Stimulated activated memory B cell treated with anti-CD40 and anti-IgM and Interleukin-4, amounts not matched to agents 10 μg/mL and 1 μg/mL and 100 μg/mL, for 72 hours (primary cell): ENCODE measurements at regions not wholly inside any gene's neighbourhood (a gene's known extent, or its start where the extent isn't known, plus 50 kb on each side); places are given as distances from the start of the nearest gene placed in this dataset.

ENCODE experiments used
- ATAC-seq: fragments of 150-1000 bp; cut with Tn5 transposase; 2 replicates; pipeline ENCODE4 v1.10.0; 2021
- H3K27ac Mint-ChIP-seq: one replicate; pipeline ENCODE4 v1.8.0; 2022; ENCODE audit warnings: mild to moderate bottlenecking, mixed read lengths
- H3K27me3 Mint-ChIP-seq: one replicate; pipeline ENCODE4 v1.8.0; 2022; ENCODE audit warnings: mixed read lengths
- H3K36me3 Mint-ChIP-seq: one replicate; pipeline ENCODE4 v1.8.0; 2022; ENCODE audit warnings: mixed read lengths
- H3K4me1 Mint-ChIP-seq: one replicate; pipeline ENCODE4 v1.8.0; 2022; ENCODE audit warnings: mixed read lengths
- H3K4me3 Mint-ChIP-seq: one replicate; pipeline ENCODE4 v1.8.0; 2022; ENCODE audit warnings: mild to moderate bottlenecking, moderate library complexity, mixed read lengths
- H3K9me3 Mint-ChIP-seq: one replicate; pipeline ENCODE4 v1.8.0; 2022; ENCODE audit warnings: mixed read lengths

- Mint-ChIP-seq H3K27ac (no peak overlapping the region), H3K4me3 (no peak overlapping the region), H3K27me3 (peaks cover 45% of the 10 kb centered on the region), H3K4me1 (peaks cover 37% of the 10 kb centered on the region), H3K9me3 (peaks cover 13% of the 10 kb centered on the region), H3K36me3 (peaks cover 4% of the 10 kb centered on the region)
- no peak for ATAC-seq
Measured at GRCh38 chr5:6826756-6827155, 113.5 kb downstream of the TENT4A start.

GRCh38 chr5:6827526-6828219 is 114.4 kb downstream of the TENT4A start:
- peak overlapping the region; percentile 65 for H3K27ac Mint-ChIP-seq
- H3K4me3 Mint-ChIP-seq = peak overlapping the region; percentile 77
- peaks cover 45% of the 10 kb centered on the region for H3K27me3 Mint-ChIP-seq
- H3K36me3 Mint-ChIP-seq = peaks cover 4% of the 10 kb centered on the region
- peaks cover 37% of the 10 kb centered on the region for H3K4me1 Mint-ChIP-seq
- ATAC-seq = peak; percentile 60
- peaks cover 8% of the 10 kb centered on the region for H3K9me3 Mint-ChIP-seq

- Mint-ChIP-seq H3K9me3 (peaks cover 4% of the 10 kb centered on the region), H3K4me1 (peaks cover 31% of the 10 kb centered on the region), H3K27ac (peak overlapping the region; percentile 51), H3K27me3 (peaks cover 29% of the 10 kb centered on the region), H3K4me3 (peak overlapping the region; percentile 26), H3K36me3 (no peaks in the 10 kb centered on the region)
- ATAC-seq = peak; percentile 87
Measured at GRCh38 chr5:6829150-6829784, 116.0 kb downstream of the TENT4A start.

- H3K4me3 Mint-ChIP-seq = no peak overlapping the region
- H3K27ac Mint-ChIP-seq = no peak overlapping the region
- no peaks in the 10 kb centered on the region for H3K36me3 Mint-ChIP-seq
- peaks cover 31% of the 10 kb centered on the region for H3K4me1 Mint-ChIP-seq
- no peak for ATAC-seq
- peaks cover 4% of the 10 kb centered on the region for H3K9me3 Mint-ChIP-seq
- H3K27me3 Mint-ChIP-seq = peaks cover 23% of the 10 kb centered on the region
Measured at GRCh38 chr5:6830643-6831239, 117.5 kb downstream of the TENT4A start.

- no peak overlapping the region for H3K4me3 Mint-ChIP-seq
- H3K27me3 Mint-ChIP-seq = peaks cover 12% of the 10 kb centered on the region
- H3K4me1 Mint-ChIP-seq = peaks cover 31% of the 10 kb centered on the region
- no peak overlapping the region for H3K27ac Mint-ChIP-seq
- H3K9me3 Mint-ChIP-seq = peaks cover 4% of the 10 kb centered on the region
- no peak for ATAC-seq
- H3K36me3 Mint-ChIP-seq = no peaks in the 10 kb centered on the region
Measured at GRCh38 chr5:6831678-6832671, 118.7 kb downstream of the TENT4A start.

- H3K4me1 Mint-ChIP-seq = peaks cover 27% of the 10 kb centered on the region
- H3K36me3 Mint-ChIP-seq = no peaks in the 10 kb centered on the region
- no peak for ATAC-seq
- peaks cover 10% of the 10 kb centered on the region for H3K9me3 Mint-ChIP-seq
- peaks cover 12% of the 10 kb centered on the region for H3K27me3 Mint-ChIP-seq
- H3K4me3 Mint-ChIP-seq = no peak overlapping the region
- no peak overlapping the region for H3K27ac Mint-ChIP-seq
Measured at GRCh38 chr5:6832994-6833393, 119.8 kb downstream of the TENT4A start.

GRCh38 chr5:6833406-6833805 is 120.2 kb downstream of the TENT4A start:
- Mint-ChIP-seq H3K4me1 (peaks cover 23% of the 10 kb centered on the region), H3K27ac (no peak overlapping the region), H3K36me3 (no peaks in the 10 kb centered on the region), H3K4me3 (no peak overlapping the region), H3K9me3 (peaks cover 10% of the 10 kb centered on the region), H3K27me3 (peaks cover 14% of the 10 kb centered on the region)
- ATAC-seq = no peak

- Mint-ChIP-seq H3K9me3 (peaks cover 6% of the 10 kb centered on the region), H3K27ac (no peak overlapping the region), H3K36me3 (no peaks in the 10 kb centered on the region), H3K4me3 (no peak overlapping the region), H3K27me3 (peaks cover 21% of the 10 kb centered on the region), H3K4me1 (peaks cover 6% of the 10 kb centered on the region)
- ATAC-seq = no peak
Measured at GRCh38 chr5:6837095-6837494, 123.9 kb downstream of the TENT4A start.

GRCh38 chr5:6837519-6838110 is 124.4 kb downstream of the TENT4A start:
- H3K27me3 Mint-ChIP-seq = peaks cover 21% of the 10 kb centered on the region
- H3K4me1 Mint-ChIP-seq = peaks cover 6% of the 10 kb centered on the region
- ATAC-seq = no peak
- H3K36me3 Mint-ChIP-seq = no peaks in the 10 kb centered on the region
- H3K4me3 Mint-ChIP-seq = no peak overlapping the region
- H3K9me3 Mint-ChIP-seq = peaks cover 6% of the 10 kb centered on the region
- no peak overlapping the region for H3K27ac Mint-ChIP-seq

- H3K36me3 Mint-ChIP-seq = no peaks in the 10 kb centered on the region
- no peak overlapping the region for H3K4me3 Mint-ChIP-seq
- no peak for ATAC-seq
- peaks cover 6% of the 10 kb centered on the region for H3K9me3 Mint-ChIP-seq
- peaks cover 6% of the 10 kb centered on the region for H3K4me1 Mint-ChIP-seq
- no peak overlapping the region for H3K27ac Mint-ChIP-seq
- H3K27me3 Mint-ChIP-seq = peaks cover 29% of the 10 kb centered on the region
Measured at GRCh38 chr5:6838736-6839135, 125.5 kb downstream of the TENT4A start.

GRCh38 chr5:6840136-6840793 is 127.0 kb downstream of the TENT4A start:
- H3K4me3 Mint-ChIP-seq = no peak overlapping the region
- peaks cover 6% of the 10 kb centered on the region for H3K4me1 Mint-ChIP-seq

GRCh38 chr5:6843335-6843734 is 130.1 kb downstream of the TENT4A start:
- Mint-ChIP-seq H3K4me3 (no peak overlapping the region), H3K27ac (no peak overlapping the region), H3K4me1 (no peaks in the 10 kb centered on the region), H3K27me3 (peaks cover 18% of the 10 kb centered on the region), H3K36me3 (no peaks in the 10 kb centered on the region), H3K9me3 (no peaks in the 10 kb centered on the region)
- ATAC-seq = no peak

More at GRCh38 chr5:6840136-6840793, 127.0 kb downstream of the TENT4A start:
- no peak overlapping the region for H3K27ac Mint-ChIP-seq
- peaks cover 6% of the 10 kb centered on the region for H3K9me3 Mint-ChIP-seq
- peaks cover 32% of the 10 kb centered on the region for H3K27me3 Mint-ChIP-seq
- no peaks in the 10 kb centered on the region for H3K36me3 Mint-ChIP-seq
- ATAC-seq = no peak

- Mint-ChIP-seq H3K4me3 (no peak overlapping the region), H3K4me1 (no peaks in the 10 kb centered on the region), H3K27ac (no peak overlapping the region), H3K36me3 (no peaks in the 10 kb centered on the region), H3K9me3 (no peaks in the 10 kb centered on the region), H3K27me3 (peaks cover 14% of the 10 kb centered on the region)
- peak; percentile 5 for ATAC-seq
Measured at GRCh38 chr5:6843821-6844220, 130.6 kb downstream of the TENT4A start.

- peaks cover 11% of the 10 kb centered on the region for H3K27me3 Mint-ChIP-seq
- H3K27ac Mint-ChIP-seq = no peak overlapping the region
- H3K36me3 Mint-ChIP-seq = no peaks in the 10 kb centered on the region
- no peak overlapping the region for H3K4me3 Mint-ChIP-seq
- no peak for ATAC-seq
- H3K9me3 Mint-ChIP-seq = no peaks in the 10 kb centered on the region
- no peaks in the 10 kb centered on the region for H3K4me1 Mint-ChIP-seq
Measured at GRCh38 chr5:6845856-6846255, 132.6 kb downstream of the TENT4A start.
